ENCODE measurements at regions not wholly inside any gene's neighbourhood (a gene's known extent, or its start where the extent isn't known, plus 50 kb on each side); places are given as distances from the start of the nearest gene placed in this dataset.

DNA sequence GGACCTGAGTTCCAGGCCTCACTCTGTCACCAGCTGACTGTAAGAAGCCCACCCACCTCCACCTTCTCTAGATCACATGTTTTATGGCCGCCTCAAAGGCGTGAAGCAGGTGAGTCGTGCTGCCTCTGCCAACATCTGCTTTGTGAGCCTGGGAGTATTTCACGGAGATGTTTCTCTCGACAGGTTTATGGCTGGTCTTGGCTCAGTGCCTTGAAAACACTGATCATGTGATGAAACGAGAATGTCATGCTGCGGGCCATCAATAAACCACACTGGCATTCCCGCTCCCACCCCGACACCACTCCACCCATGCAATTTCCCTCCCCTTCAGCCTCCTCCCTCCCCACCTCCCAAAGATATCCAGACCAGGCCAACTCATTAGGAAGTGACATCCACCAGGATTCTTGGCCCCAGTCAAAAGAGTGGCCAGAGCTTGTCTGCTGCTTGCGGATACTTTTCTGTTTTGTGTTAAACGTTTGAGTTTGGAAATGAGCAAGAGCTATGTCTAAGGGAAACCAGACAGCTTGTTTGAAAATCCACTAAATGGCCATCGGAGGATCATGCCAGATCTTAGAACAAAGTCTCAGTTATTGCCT, 53.8 kb upstream of the NTF3 start:
- no peak for DNase-seq (ENCODE audit: low read depth, low spot score)

DNA sequence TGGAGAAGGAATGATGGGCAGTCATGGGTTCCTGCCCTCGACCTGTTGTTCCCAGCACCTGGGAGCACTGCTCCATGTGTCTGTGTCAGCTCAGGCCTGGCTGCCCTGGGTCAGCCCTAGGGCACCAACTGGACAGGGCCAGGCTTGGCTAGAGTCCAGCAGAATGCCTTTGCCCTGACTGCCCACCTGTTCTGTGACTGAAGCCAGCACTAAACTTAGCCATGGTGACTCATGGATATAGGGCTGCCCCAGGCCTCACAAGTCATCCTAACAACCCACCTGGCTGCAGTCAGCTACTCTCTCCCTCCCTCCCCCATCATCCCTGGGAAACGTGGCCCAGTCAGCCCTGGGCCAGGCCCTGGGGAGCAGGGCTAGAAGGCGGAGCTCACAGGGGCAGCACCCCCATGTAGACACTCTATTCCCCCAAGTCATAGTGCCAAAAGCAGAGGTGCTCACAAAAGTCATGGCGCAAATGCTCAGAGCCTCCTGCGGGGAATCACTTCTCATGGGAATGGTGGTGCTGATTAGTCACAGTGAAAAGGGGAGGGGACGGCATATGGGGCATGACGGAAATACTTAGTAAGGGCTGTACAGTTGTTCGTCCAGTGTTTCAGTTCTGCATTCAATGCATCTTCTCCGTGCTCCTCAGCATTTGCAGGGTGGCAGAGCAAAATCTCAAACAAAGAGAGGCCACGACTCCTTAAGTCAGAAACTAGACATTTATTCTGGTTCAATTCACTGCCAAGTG, 52.0 kb upstream of the NTF3 start:
- DNase-seq (ENCODE audit: low read depth, low spot score) = no peak

Data from brain pericyte (primary cell).